ENCODE measurements at regions not wholly inside any gene's neighbourhood (a gene's known extent, or its start where the extent isn't known, plus 50 kb on each side); places are given as distances from the start of the nearest gene placed in this dataset.
"Not testable (repeated sequence)": the region's sequence is repeated elsewhere in the genome, so short reads cannot be mapped to it uniquely, and the experiment has no call there.

DNA sequence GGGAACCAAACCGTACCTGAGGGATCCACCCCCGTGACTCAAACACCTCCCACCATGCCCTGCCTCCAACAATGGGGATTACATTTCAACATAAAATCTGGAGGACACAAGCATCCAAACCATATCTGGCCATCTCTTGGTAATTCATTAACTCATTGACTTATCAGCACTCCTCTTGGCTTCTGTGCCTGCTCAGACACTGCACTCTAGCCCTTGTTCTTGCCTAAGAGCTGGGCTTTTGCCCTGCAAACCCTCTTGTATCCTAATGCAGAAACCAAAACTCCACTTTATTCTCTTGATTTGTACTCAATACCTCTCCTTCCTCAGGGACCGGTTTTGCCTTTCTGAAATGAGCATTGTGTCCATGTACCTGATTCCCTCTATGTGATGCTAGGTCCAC lies 330.2 kb upstream of the FZD8 start:
- no peak for DNase-seq (ENCODE audit: low spot score)
- in situ Hi-C loops (cut with MboI; ENCODE audit: low sequenced_read_pairs, unreplicated experiment), result no loop called here
- TF ChIP-seq, protein P1, sequence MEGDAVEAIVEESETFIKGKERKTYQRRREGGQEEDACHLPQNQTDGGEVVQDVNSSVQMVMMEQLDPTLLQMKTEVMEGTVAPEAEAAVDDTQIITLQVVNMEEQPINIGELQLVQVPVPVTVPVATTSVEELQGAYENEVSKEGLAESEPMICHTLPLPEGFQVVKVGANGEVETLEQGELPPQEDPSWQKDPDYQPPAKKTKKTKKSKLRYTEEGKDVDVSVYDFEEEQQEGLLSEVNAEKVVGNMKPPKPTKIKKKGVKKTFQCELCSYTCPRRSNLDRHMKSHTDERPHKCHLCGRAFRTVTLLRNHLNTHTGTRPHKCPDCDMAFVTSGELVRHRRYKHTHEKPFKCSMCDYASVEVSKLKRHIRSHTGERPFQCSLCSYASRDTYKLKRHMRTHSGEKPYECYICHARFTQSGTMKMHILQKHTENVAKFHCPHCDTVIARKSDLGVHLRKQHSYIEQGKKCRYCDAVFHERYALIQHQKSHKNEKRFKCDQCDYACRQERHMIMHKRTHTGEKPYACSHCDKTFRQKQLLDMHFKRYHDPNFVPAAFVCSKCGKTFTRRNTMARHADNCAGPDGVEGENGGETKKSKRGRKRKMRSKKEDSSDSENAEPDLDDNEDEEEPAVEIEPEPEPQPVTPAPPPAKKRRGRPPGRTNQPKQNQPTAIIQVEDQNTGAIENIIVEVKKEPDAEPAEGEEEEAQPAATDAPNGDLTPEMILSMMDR (IDR thresholded peaks at IDR 0.05; ENCODE audit: borderline replicate concordance, control extremely low read depth, extremely low read depth, insufficient read depth, missing control alignments), result no peak

DNA sequence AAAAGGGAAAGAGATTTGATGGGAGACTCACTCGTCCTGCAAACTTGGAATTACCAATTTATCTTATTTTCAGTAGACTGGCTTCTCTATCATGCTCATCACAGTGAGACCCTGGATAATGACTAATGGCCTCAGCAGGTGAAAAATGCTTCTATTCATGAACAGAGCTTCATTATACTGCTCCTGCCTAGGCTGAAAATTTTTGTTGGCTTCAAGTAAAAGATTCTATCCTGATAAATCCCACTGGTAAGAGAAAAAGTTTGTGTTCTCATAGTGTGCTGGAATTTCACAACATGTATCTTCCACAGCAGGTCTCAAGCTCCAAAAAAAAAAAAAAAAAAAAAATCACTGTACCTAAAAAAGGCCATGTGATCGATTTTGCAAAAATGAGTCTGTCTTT lies 329.3 kb upstream of the FZD8 start:
- in situ Hi-C loops (cut with MboI; ENCODE audit: low sequenced_read_pairs, unreplicated experiment), result no loop called here
- no peak for DNase-seq (ENCODE audit: low spot score)
- TF ChIP-seq, protein P1 (IDR thresholded peaks at IDR 0.05; ENCODE audit: borderline replicate concordance, control extremely low read depth, extremely low read depth, insufficient read depth, missing control alignments), result no peak

DNA sequence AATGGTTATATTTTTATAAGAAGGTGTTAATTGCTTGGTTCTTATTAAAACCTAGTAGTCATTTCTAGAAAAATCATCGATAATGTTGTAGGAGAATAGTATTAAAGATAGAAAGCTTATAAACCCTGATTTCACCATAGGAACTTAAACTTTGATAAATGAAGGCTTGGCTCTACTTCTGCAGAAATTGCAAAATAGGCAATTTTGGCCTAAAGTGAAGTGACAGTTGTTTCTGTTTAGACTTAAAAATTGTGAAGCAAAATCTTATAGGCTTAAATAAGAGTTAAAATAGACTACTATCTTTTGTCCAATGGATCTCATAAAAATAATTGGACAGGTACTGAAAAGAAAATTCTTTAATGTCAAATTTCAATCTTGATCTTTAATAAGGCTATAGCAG lies 321.6 kb upstream of the FZD8 start:
- TF ChIP-seq, protein P1 (IDR thresholded peaks at IDR 0.05; ENCODE audit: borderline replicate concordance, control extremely low read depth, extremely low read depth, insufficient read depth, missing control alignments), result no peak
- no peak for DNase-seq (ENCODE audit: low spot score)
- in situ Hi-C loops (cut with MboI; ENCODE audit: low sequenced_read_pairs, unreplicated experiment), result no loop called here

DNA sequence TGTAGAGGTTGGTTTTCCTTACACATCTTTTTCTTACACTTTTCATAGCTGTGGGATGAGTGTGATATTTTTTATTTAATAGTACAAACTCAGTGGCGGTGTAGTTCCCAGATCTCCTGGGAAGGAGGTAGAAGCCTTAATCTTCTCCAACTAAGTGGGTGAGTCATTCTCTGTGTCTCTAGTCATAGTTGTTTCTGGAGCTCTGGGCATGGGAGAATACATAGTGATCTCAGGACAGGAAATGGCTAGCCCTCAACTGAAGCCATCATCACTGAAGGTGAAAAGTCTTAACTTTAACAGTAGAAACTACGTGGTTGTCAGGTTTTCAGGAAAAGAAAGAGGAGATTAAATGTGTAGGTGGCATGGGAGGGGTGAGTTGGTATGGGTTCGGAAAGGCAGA lies 319.4 kb upstream of the FZD8 start:
- TF ChIP-seq, protein P1 (IDR thresholded peaks at IDR 0.05; ENCODE audit: borderline replicate concordance, control extremely low read depth, extremely low read depth, insufficient read depth, missing control alignments), result no peak
- in situ Hi-C loops (cut with MboI; ENCODE audit: low sequenced_read_pairs, unreplicated experiment), result no loop called here
- DNase-seq (ENCODE audit: low spot score), result no peak

DNA sequence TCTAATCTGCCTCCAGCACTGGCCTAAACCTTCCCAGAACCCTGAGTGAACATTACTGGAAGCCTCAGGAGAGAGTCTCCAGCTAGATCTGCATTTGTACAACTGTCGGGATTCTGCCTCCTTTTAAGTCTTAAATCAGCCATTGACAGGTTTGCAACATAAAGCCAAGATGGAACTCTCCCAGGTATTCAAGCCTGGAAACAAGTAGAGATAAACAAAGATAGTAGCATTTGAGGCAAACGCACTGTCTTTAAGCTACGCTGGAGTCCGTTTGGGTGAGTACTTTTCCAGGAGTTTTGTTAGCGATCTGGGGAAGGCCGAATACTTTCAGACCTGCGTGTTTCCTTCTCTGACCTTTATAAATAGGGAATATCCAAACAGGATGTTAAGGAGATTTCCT lies 317.2 kb upstream of the FZD8 start:
- no peak for DNase-seq (ENCODE audit: low spot score)
- TF ChIP-seq, protein P1 (IDR thresholded peaks at IDR 0.05; ENCODE audit: borderline replicate concordance, control extremely low read depth, extremely low read depth, insufficient read depth, missing control alignments), result no peak
- in situ Hi-C loops (cut with MboI; ENCODE audit: low sequenced_read_pairs, unreplicated experiment), result no loop called here

DNA sequence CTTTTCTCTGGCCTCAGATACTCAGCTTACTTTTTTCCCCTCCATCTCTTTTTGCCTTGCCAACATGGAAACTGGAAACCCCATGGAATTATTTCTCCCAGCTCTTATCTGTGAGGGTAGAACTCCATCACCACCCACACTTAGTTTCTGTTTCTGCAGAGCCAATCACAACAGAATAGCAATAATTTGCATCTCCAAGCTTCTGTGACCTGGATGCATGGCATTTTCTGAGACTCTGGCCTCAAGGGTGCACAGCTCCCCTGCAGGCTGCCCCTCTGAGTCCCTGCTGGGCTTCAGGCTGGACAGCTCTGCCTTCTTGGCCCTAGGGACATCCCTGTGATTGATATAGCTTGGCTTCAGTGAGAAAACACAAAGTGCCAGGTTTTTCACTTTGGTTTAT lies 316.5 kb upstream of the FZD8 start:
- DNase-seq (ENCODE audit: low spot score); in situ Hi-C loops (cut with MboI; ENCODE audit: low sequenced_read_pairs, unreplicated experiment): not testable (repeated sequence)

DNA sequence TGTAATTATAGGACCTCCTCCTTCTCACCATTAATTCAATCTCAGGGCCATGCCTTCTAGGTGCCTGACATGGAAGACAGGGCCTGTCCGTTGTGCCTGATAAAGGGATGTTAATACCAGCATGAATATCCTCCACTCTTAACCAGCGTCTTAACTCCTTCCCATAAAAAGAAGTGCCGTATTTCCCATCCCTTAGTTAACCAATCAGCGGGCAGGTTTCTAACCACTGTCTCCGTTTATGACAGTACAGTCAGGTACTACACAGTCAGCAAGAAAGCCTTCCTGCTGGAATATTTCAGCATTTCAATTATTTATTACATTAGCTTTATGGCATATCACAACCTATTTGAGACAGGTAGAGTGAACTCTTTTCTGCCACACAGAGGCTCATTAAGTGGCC lies 308.6 kb upstream of the FZD8 start:
- in situ Hi-C loops (cut with MboI; ENCODE audit: low sequenced_read_pairs, unreplicated experiment), result no loop called here
- DNase-seq (ENCODE audit: low spot score), result no peak
- TF ChIP-seq, protein P1 (IDR thresholded peaks at IDR 0.05; ENCODE audit: borderline replicate concordance, control extremely low read depth, extremely low read depth, insufficient read depth, missing control alignments), result no peak
